ENCODE measurements at regions not wholly inside any gene's neighbourhood (a gene's known extent, or its start where the extent isn't known, plus 50 kb on each side); places are given as distances from the start of the nearest gene placed in this dataset.
"Not testable (repeated sequence)": the region's sequence is repeated elsewhere in the genome, so short reads cannot be mapped to it uniquely, and the experiment has no call there.

GRCh38 chr1:96072021-96072420 lies 649.6 kb upstream of the PTBP2 start:
- no peak for DNase-seq (ENCODE audit: low read depth, low spot score)

- no peak for DNase-seq (ENCODE audit: low read depth, low spot score)
Measured at GRCh38 chr1:96073100-96073499, 648.5 kb upstream of the PTBP2 start.

- no peak for DNase-seq (ENCODE audit: low read depth, low spot score)
Measured at GRCh38 chr1:96074422-96074821, 647.2 kb upstream of the PTBP2 start.

GRCh38 chr1:96074876-96075577 lies 646.6 kb upstream of the PTBP2 start:
- DNase-seq (ENCODE audit: low read depth, low spot score) = no peak

GRCh38 chr1:96075704-96076455 lies 645.7 kb upstream of the PTBP2 start:
- DNase-seq (ENCODE audit: low read depth, low spot score) = no peak

- DNase-seq (ENCODE audit: low read depth, low spot score) = no peak
Measured at GRCh38 chr1:96076589-96076988, 645.0 kb upstream of the PTBP2 start.

GRCh38 chr1:96079581-96079980 lies 642.0 kb upstream of the PTBP2 start:
- no peak for DNase-seq (ENCODE audit: low read depth, low spot score)

- no peak for DNase-seq (ENCODE audit: low read depth, low spot score)
Measured at GRCh38 chr1:96080925-96081324, 640.7 kb upstream of the PTBP2 start.

GRCh38 chr1:96087719-96088118 lies 633.9 kb upstream of the PTBP2 start:
- DNase-seq (ENCODE audit: low read depth, low spot score) = no peak

GRCh38 chr1:96090134-96090533 lies 631.5 kb upstream of the PTBP2 start:
- no peak for DNase-seq (ENCODE audit: low read depth, low spot score)

GRCh38 chr1:96095849-96096612 lies 625.6 kb upstream of the PTBP2 start:
- no peak for DNase-seq (ENCODE audit: low read depth, low spot score)

- DNase-seq (ENCODE audit: low read depth, low spot score) = no peak
Measured at GRCh38 chr1:96096613-96097321, 624.8 kb upstream of the PTBP2 start.

- DNase-seq (ENCODE audit: low read depth, low spot score) = no peak
Measured at GRCh38 chr1:96104506-96104905, 617.1 kb upstream of the PTBP2 start.

GRCh38 chr1:96104906-96105305 lies 616.7 kb upstream of the PTBP2 start:
- DNase-seq (ENCODE audit: low read depth, low spot score) = no peak

GRCh38 chr1:96116731-96117130 lies 604.9 kb upstream of the PTBP2 start:
- no peak for DNase-seq (ENCODE audit: low read depth, low spot score)

GRCh38 chr1:96130432-96130831 lies 591.2 kb upstream of the PTBP2 start:
- DNase-seq (ENCODE audit: low read depth, low spot score) = no peak

GRCh38 chr1:96144636-96145035 lies 576.9 kb upstream of the PTBP2 start:
- peak; percentile 36 for DNase-seq (ENCODE audit: low read depth, low spot score)

GRCh38 chr1:96145492-96145891 lies 576.1 kb upstream of the PTBP2 start:
- no peak for DNase-seq (ENCODE audit: low read depth, low spot score)

GRCh38 chr1:96152957-96153356 lies 568.6 kb upstream of the PTBP2 start:
- not testable (repeated sequence) for DNase-seq (ENCODE audit: low read depth, low spot score)

GRCh38 chr1:96157101-96157500 lies 564.5 kb upstream of the PTBP2 start:
- no peak for DNase-seq (ENCODE audit: low read depth, low spot score)

- DNase-seq (ENCODE audit: low read depth, low spot score) = no peak
Measured at GRCh38 chr1:96159379-96159778, 562.2 kb upstream of the PTBP2 start.

GRCh38 chr1:96164053-96164452 lies 557.5 kb upstream of the PTBP2 start:
- DNase-seq (ENCODE audit: low read depth, low spot score) = no peak

Data from ELF-1 (cell line).